DOHH2 (cell line): ENCODE measurements at regions not wholly inside any gene's neighbourhood (a gene's known extent, or its start where the extent isn't known, plus 50 kb on each side); places are given as distances from the start of the nearest gene placed in this dataset.

Experiments
- EZH2phosphoT487 ChIP-seq: fragments of 200-600 bp; sonication (generic); IDR thresholded peaks from 2 replicates; pipeline ENCODE4 v1.6.1; 2017; ENCODE audit warnings: borderline replicate concordance, mild to moderate bottlenecking, antibody characterized with exemption, low read length, moderate library complexity, mixed read lengths
- TF ChIP-seq, protein P1 (sequence below): fragments of 200-600 bp; sonication (generic); IDR thresholded peaks from one replicate; pipeline ENCODE4 v1.5.1; 2014; ENCODE audit warnings: antibody characterized with exemption, mild to moderate bottlenecking, low read depth, low read length; ENCODE audit not compliant: poor library complexity, severe bottlenecking

GRCh38 chr1:56331892-56332567 is 247.3 kb downstream of the PLPP3 start:
- no peak for TF ChIP-seq EZH2phosphoT487
- TF ChIP-seq, protein P1, sequence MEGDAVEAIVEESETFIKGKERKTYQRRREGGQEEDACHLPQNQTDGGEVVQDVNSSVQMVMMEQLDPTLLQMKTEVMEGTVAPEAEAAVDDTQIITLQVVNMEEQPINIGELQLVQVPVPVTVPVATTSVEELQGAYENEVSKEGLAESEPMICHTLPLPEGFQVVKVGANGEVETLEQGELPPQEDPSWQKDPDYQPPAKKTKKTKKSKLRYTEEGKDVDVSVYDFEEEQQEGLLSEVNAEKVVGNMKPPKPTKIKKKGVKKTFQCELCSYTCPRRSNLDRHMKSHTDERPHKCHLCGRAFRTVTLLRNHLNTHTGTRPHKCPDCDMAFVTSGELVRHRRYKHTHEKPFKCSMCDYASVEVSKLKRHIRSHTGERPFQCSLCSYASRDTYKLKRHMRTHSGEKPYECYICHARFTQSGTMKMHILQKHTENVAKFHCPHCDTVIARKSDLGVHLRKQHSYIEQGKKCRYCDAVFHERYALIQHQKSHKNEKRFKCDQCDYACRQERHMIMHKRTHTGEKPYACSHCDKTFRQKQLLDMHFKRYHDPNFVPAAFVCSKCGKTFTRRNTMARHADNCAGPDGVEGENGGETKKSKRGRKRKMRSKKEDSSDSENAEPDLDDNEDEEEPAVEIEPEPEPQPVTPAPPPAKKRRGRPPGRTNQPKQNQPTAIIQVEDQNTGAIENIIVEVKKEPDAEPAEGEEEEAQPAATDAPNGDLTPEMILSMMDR, result no peak
